DOHH2 (cell line): ENCODE measurements at regions not wholly inside any gene's neighbourhood (a gene's known extent, or its start where the extent isn't known, plus 50 kb on each side); places are given as distances from the start of the nearest gene placed in this dataset.
"Not testable (repeated sequence)": the region's sequence is repeated elsewhere in the genome, so short reads cannot be mapped to it uniquely, and the experiment has no call there.

Experiments used
- H3F3A ChIP-seq: fragments of 200-600 bp; sonication (generic), shearing (Covaris generic); 2 replicates; pipeline ENCODE4 v1.6.0; 2016; ENCODE audit warnings: antibody characterized with exemption, mild to moderate bottlenecking; ENCODE audit not compliant: control insufficient read depth, insufficient read depth
- H3K27ac ChIP-seq: fragments of 200-600 bp; sonication (generic); 2 replicates; pipeline ENCODE4 v1.5.1; 2014; ENCODE audit warnings: low read depth, mild to moderate bottlenecking, low read length, moderate library complexity
- H3K27me3 ChIP-seq: fragments of 200-600 bp; sonication (generic); 2 replicates; pipeline ENCODE4 v1.6.1; 2014; ENCODE audit warnings: mild to moderate bottlenecking, low read length, mixed read lengths; ENCODE audit not compliant: control insufficient read depth
- H3K36me3 ChIP-seq: fragments of 200-600 bp; sonication (generic); 2 replicates; pipeline ENCODE4 v1.6.1; 2014; ENCODE audit warnings: mild to moderate bottlenecking, low read length, moderate library complexity, mixed read lengths; ENCODE audit not compliant: control insufficient read depth
- H3K4me1 ChIP-seq: fragments of 200-600 bp; sonication (generic); 2 replicates; pipeline ENCODE4 v1.6.1; 2014; ENCODE audit warnings: mild to moderate bottlenecking, low read length, mixed read lengths; ENCODE audit not compliant: control insufficient read depth
- H3K4me2 ChIP-seq: fragments of 200-600 bp; sonication (generic); 2 replicates; pipeline ENCODE4 v1.6.0; 2014; ENCODE audit warnings: mild to moderate bottlenecking, low read length, moderate library complexity
- H3K4me3 ChIP-seq: fragments of 200-600 bp; sonication (generic); 2 replicates; pipeline ENCODE4 v1.5.1; 2014; ENCODE audit warnings: mild to moderate bottlenecking, low read length, mixed read lengths
- H3K79me2 ChIP-seq: fragments of 200-600 bp; sonication (generic); 2 replicates; pipeline ENCODE4 v1.6.1; 2014; ENCODE audit warnings: mild to moderate bottlenecking, low read length, mixed read lengths; ENCODE audit not compliant: control insufficient read depth
- H3K9me2 ChIP-seq: fragments of 200-600 bp; sonication (generic); replicated peaks from 2 replicates; pipeline ENCODE4 v1.6.1; 2014; ENCODE audit warnings: mild to moderate bottlenecking, low read length, mixed read lengths; ENCODE audit not compliant: control insufficient read depth
- H3K9me3 ChIP-seq: fragments of 200-600 bp; sonication (generic); 2 replicates; pipeline ENCODE4 v1.6.1; 2014; ENCODE audit warnings: antibody characterized with exemption, low read length, mixed read lengths; ENCODE audit not compliant: control insufficient read depth, insufficient read depth
- H4K20me1 ChIP-seq: fragments of 200-600 bp; sonication (generic); 2 replicates; pipeline ENCODE4 v1.6.0; 2014; ENCODE audit warnings: low read depth, mild to moderate bottlenecking, antibody characterized with exemption, low read length, moderate library complexity; ENCODE audit not compliant: control insufficient read depth, insufficient read depth
- CTCF ChIP-seq: fragments of 200-600 bp; sonication (generic); IDR thresholded peaks from one replicate; pipeline ENCODE4 v1.5.1; 2014; ENCODE audit warnings: antibody characterized with exemption, mild to moderate bottlenecking, low read depth, low read length; ENCODE audit not compliant: poor library complexity, severe bottlenecking
- EZH2phosphoT487 ChIP-seq: fragments of 200-600 bp; sonication (generic); IDR thresholded peaks from 2 replicates; pipeline ENCODE4 v1.6.1; 2017; ENCODE audit warnings: borderline replicate concordance, mild to moderate bottlenecking, antibody characterized with exemption, low read length, moderate library complexity, mixed read lengths

DNA sequence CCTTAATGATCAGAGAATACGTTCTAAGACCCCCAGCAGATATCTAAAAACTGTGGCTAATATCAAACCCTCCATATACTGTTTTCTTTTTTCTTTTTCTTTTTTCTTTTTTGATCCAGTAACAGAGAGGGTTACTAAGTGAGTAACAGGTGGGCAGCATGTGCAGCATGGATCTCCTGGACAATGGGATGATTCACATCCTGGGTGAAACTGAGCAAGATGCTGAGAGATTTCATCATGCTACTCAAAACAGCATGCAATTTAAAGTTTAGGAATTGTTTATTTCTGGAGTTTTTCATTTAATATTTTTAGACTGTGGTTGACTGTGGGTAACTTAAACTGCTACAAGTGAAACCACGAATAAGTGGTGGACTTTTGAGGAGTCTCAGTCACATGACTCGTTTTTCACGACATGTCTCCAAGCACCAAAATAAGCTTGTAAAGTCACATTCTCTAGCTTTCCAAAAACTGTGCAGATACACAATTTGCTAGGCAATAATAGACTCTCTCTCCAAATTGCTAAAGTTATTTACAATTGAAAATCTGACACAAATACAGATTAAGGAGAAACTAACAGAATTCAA lies 716.2 kb downstream of the NXPH1 start:
- Histone ChIP-seq H3K4me3 (no peak overlapping the region), H3K9me3 (no peaks in the 10 kb centered on the region), H3K36me3 (no peaks in the 10 kb centered on the region), H3K9me2 (no peaks in the 10 kb centered on the region), H3F3A (no peaks in the 10 kb centered on the region), H3K4me2 (no peak overlapping the region), H3K4me1 (no peaks in the 10 kb centered on the region), H3K79me2 (no peaks in the 10 kb centered on the region), H4K20me1 (no peaks in the 10 kb centered on the region), H3K27ac (no peak overlapping the region), H3K27me3 (no peaks in the 10 kb centered on the region)
- TF ChIP-seq CTCF (no peak), EZH2phosphoT487 (no peak)

GRCh38 chr7:9163691-9164090 lies 730.3 kb downstream of the NXPH1 start:
- not testable (repeated sequence) for H3K4me1 ChIP-seq, H3K27me3 ChIP-seq, H3K9me3 ChIP-seq, H3K79me2 ChIP-seq, H3K9me2 ChIP-seq, H3K4me2 ChIP-seq, H4K20me1 ChIP-seq, H3K27ac ChIP-seq, H3F3A ChIP-seq, H3K4me3 ChIP-seq, H3K36me3 ChIP-seq

DNA sequence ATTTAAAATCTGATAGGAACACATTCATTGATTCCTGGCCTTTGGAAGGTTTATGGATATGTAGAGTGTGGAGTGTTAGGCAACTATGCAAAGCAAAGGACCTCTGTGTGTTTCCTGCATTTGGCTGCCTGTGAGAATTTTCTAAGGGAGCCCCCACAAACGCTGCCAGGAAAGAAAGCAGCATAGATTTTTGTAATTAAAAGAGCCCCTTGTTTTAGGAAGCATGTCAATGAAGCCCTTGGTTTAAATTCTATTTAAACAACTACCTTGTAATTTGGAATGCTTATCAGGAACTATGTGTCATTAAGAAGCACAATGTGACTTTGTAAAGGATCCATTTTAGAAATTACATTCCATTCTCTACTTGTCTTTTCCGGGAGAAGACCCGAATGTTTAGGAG lies 742.5 kb downstream of the NXPH1 start:
- Histone ChIP-seq H3K4me1 (no peaks in the 10 kb centered on the region), H3K27me3 (no peaks in the 10 kb centered on the region), H3K9me3 (no peaks in the 10 kb centered on the region), H3K9me2 (no peaks in the 10 kb centered on the region), H3K36me3 (no peaks in the 10 kb centered on the region), H3K4me2 (no peak overlapping the region), H3K4me3 (no peak overlapping the region), H3K27ac (no peak overlapping the region), H3F3A (no peaks in the 10 kb centered on the region), H4K20me1 (no peaks in the 10 kb centered on the region), H3K79me2 (no peaks in the 10 kb centered on the region)
- TF ChIP-seq CTCF (no peak), EZH2phosphoT487 (no peak)

GRCh38 chr7:9181356-9181755 lies 747.9 kb downstream of the NXPH1 start:
- Histone ChIP-seq H3K27ac (no peak overlapping the region), H3K36me3 (no peaks in the 10 kb centered on the region), H3K9me2 (no peaks in the 10 kb centered on the region), H4K20me1 (no peaks in the 10 kb centered on the region), H3K4me3 (no peak overlapping the region), H3K27me3 (no peaks in the 10 kb centered on the region), H3K4me2 (no peak overlapping the region), H3K9me3 (no peaks in the 10 kb centered on the region), H3F3A (no peaks in the 10 kb centered on the region), H3K79me2 (no peaks in the 10 kb centered on the region), H3K4me1 (no peaks in the 10 kb centered on the region)
- TF ChIP-seq CTCF: no peak
- no peak for TF ChIP-seq EZH2phosphoT487
